NCI-H526 (cell line): ENCODE measurements at regions not wholly inside any gene's neighbourhood (a gene's known extent, or its start where the extent isn't known, plus 50 kb on each side); places are given as distances from the start of the nearest gene placed in this dataset.
A peak's percentile ranks its signal among the peaks of the same experiment; 100 is the strongest.
"Not testable (repeated sequence)": the region's sequence is repeated elsewhere in the genome, so short reads cannot be mapped to it uniquely, and the experiment has no call there.

ENCODE experiments used
- DNase-seq, 2 experiments: peaks; one replicate each; lab custom pipeline; 2025; lab: John Stamatoyannopoulos, UW

- DNase-seq, result peak; percentile 43
Observed at GRCh38 chr7:84733976-84734375, 452.9 kb downstream of the SEMA3D start.

DNA sequence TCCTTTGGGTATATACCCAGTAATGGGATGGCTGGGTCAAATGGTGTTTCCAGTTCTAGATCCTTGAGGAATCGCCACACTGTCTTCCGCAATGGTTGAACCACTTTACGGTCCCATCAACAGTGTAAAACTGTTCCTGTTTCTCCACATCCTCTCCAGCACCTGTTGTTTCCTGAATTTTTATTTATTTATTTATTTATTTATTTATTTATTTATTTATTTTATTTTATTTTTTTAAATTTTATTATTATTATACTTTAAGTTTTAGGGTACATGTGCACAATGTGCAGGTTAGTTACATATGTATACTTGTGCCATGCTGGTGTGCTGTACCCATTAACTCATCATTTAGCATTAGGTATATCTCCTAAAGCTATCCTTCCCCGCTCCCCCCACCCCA, 456.0 kb downstream of the SEMA3D start:
- not testable (repeated sequence) for DNase-seq

- DNase-seq, result no peak
Observed at GRCh38 chr7:84729284-84729683, 457.6 kb downstream of the SEMA3D start.

- DNase-seq, result no peak
Observed at GRCh38 chr7:84722734-84723133, 464.1 kb downstream of the SEMA3D start.

DNA sequence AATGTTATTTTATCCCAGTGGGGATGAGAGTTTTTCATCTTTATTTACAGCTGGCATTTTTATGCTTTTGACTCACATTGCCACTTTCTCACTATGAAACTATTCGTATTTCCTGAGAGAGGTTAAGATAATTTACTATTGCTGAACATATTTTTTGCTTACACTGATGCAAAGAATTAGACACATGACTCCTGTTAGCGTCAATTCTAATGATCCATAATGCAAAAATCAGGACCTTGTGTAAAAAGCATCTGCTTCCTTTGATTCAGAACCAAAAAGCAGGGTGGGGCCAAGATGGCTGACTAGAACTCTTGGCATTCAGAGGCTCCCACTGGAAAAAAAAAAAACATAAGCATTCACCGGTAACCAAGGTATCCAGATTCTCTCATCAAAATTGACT, 464.8 kb downstream of the SEMA3D start:
- DNase-seq, result no peak

GRCh38 chr7:84720456-84721097, 466.3 kb downstream of the SEMA3D start:
- DNase-seq, result no peak

- no peak for DNase-seq
Observed at GRCh38 chr7:84714765-84715164, 472.1 kb downstream of the SEMA3D start.

DNA sequence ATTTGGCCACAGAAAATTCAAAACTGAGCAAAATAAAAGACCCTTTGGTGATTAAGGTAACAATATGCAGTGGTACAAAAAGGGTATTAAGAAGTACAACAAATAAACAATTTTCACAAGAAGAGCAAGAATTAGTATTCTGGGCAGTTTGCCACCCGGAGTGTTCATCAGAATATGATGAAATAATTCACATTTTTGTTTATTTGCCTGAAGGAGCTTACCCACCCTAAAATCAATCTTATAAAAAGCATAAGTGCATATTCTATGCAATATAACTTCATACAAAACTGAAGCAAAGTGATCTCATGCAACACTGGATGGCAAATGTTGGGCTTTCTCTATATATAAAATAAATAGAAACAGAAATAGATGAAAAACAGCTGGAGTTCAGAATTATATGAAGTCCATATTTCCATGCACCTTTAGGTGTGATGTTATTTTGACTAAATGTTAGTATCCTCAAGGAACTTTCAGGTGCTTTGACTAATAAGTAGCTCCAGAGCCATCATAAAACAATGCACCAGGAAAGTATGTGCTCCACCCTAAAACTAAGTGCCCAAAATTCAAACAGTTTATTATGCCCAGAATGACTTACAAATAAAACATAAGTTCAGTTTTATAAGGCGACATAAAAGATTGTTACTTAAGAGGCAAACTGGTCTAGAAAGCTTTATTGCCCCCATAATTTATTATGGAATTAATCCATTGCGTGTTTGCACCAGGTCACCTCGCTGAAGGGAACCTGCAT, 474.3 kb downstream of the SEMA3D start:
- DNase-seq, result no peak

GRCh38 chr7:84710538-84710937, 476.3 kb downstream of the SEMA3D start:
- DNase-seq, result not testable (repeated sequence)

GRCh38 chr7:84705706-84706105, 481.1 kb downstream of the SEMA3D start:
- DNase-seq, result no peak

GRCh38 chr7:84705079-84705478, 481.8 kb downstream of the SEMA3D start:
- DNase-seq, result no peak

- DNase-seq, result no peak
Observed at GRCh38 chr7:84704380-84704779, 482.5 kb downstream of the SEMA3D start.

DNA sequence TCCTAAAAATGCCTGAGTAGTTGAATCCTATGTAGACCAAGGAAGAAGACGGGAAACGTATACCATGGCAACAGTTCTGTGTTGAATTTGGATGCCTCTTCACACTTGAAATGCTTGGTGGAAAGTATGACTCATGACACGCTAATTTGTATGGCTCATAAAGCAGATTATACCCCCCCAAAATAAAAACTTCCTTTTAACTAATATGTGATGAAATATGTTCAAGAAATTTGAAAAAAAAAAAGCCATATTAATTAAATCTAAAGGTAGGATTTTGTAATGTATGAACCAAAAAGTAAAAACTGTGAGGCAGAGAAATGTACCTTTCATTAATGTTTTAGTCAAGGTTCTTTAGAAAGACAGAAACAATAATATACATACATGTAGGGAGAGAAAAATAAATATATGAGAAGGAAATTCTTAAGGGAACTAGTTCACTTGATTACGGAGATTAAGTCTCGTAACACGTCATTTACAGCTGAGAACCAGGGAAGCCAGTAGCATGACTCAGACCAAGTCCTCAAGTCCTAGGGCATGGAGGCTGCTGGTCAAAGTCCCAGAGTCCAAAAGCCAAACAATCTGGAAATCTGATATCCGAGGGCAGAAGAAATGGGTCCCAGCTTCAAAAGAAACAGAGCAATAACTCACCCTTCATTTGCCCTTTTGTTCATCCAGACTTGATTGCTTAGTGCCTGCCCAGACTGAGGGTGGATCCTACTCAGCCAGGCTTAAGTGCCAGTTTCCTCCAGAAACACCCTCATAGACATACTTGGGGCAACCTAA, 485.1 kb downstream of the SEMA3D start:
- DNase-seq, result no peak

DNA sequence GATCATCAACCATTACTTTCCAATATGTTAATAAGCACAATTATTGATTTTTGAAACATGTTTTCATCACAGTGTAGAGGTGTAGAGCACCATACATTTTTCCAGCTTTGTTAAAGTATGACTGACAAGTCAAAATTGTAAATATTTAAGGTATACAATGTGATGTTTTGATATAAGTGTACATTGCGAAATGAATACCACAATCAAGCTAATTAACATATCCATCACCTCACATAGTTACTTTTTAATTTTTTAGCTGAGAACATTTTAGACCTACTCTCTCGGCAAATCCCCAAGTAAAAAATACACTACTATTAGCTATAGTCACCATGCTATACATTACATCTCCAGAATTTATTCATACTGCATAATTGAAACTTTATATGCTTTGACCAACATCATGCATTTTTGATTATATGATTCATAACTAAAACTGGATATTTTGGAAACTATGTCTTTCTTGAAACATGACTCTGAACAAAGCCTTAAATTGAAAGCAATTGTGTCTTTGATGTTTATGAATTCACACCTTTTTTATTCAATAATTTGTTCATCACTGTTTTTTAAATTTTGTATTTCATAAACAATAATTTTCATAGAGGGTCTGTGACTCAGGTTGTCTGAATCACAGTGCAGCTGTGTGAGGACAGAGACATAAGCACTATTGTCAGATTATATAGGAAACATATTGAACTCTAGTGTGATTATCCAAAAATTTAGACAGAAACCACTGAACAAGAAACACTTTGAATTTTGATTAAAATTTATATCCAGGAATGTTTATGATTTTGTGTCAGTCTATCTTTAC, 486.1 kb downstream of the SEMA3D start:
- DNase-seq, result no peak

DNA sequence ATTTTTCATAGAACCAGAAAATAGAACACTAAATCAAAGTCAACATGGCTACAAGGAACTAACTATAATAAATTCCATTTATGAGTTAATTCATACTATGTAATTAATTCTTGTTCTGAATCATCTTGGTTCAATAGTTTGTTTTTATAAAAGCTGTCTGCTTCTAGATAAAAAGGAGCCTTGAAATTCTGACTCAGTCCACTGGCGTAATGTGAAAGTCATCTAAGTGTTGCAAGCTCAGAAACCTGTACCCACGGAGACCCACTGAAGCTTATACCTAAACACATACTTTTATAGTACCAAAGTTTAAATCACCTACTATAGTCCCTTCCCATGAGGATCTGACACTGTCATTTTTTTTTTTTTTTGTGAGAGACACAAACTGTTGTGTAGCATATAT, 489.4 kb downstream of the SEMA3D start:
- no peak for DNase-seq

- no peak for DNase-seq
Observed at GRCh38 chr7:84693483-84693882, 493.4 kb downstream of the SEMA3D start.

DNA sequence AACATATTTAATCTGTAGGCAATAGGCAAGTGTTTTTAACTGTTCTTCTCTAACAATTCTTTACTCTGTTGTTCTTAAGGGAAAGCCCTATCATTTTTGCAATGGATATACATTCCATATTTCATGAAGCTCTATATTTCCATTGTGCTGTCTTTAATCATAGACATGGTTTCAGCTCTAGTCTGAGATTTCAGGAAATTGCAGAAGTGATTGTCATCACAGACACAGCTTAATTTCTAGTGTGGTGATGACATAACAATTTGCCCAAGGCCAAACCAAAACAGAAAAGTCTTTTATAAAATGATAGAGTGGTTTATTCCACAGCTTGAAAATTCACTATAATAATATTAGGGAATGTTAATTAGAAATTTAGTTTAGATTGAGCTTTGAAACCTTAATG, 494.1 kb upstream of the SEMA3A start:
- no peak for DNase-seq

DNA sequence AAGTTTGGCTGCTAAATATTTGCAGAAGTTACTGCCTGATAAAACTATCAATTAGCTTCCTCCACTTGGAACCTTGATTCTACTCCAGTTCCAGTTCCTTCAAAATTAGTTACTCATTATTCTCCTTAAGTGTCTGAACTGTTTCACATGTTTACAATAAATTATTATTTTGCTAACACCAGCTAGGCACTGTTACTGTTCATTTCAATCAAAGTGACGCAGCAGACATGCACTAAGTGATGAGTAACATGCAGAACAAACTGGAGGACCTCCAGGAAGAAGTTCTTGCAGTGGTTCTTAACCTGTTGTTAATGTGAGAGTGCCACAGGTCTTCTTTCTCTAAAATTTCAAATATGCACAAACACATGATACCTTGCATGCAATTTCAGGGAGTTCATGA, 491.8 kb upstream of the SEMA3A start:
- DNase-seq, result no peak

DNA sequence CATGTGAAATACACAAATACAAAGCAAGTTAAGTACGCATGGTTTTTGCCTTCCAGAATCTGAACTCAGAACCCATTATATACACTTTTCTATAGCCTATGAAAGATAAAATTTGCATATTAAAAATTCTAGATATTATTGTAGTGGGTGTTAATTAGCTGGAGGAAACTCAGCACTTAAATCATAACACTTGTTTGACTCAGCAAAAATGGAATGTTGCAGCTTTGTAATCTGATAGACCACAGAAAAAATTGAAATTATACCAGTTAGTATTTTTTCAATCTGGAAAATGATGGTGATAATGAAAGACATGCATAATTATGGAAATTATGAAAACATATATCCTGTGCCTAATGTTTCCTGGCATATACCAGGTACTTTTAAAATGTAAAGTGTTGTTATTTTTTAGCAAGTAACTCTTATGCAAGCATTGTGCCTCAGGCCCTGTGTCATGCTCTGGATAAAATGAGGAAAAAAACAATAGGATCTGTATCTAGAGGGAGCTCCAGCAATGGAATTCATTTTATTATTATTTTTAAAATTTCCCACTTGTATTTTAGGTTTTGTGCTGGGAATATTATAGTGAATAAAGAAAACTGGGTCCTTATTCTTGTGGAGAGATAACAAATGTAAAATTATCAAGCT, 490.4 kb upstream of the SEMA3A start:
- no peak for DNase-seq

- no peak for DNase-seq
Observed at GRCh38 chr7:84682543-84682942, 488.0 kb upstream of the SEMA3A start.

DNA sequence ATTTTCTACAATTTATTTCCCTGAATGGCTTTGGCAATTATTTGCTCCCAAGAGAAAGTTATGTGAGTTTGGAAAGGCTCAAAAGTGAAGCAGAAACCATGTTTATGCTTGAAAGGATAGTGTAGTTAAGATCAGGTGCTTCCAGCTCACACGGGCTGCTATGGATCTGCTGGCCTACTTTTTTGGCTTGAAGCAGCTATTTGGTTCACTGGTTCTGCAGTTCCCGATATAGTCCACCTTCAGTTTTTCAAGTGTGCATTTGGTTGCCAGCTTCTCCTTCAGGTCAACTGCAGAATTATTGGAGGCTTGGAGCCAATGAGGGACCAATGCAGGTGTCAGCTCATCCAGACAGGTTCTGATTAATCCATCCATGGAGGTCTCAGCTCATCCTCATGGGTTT, 484.3 kb upstream of the SEMA3A start:
- no peak for DNase-seq
